Endothelial cell of umbilical vein (primary cell): ENCODE measurements at regions not wholly inside any gene's neighbourhood (a gene's known extent, or its start where the extent isn't known, plus 50 kb on each side); places are given as distances from the start of the nearest gene placed in this dataset.

ENCODE experiments used
- BruUV-seq: library from RNA; stranded (reverse); fragments of 400-500 nt; replicated peaks from 2 replicates; lab custom pipeline; 2021; lab: Mats Ljungman, UMichigan
- CTCF ChIA-PET: fragments of 300-600, 350-600 bp; sonication (Branson Sonifier 250); formaldehyde crosslinking; loops from one replicate; lab custom pipeline; 2021; ENCODE audit warnings: antibody characterized with exemption, inconsistent platforms; lab: Charles Lee
- POLR2A ChIA-PET: fragments of 300-600, 350-600 bp; sonication (Branson Sonifier 250); formaldehyde crosslinking; loops from one replicate; lab custom pipeline; 2021; ENCODE audit warnings: antibody characterized with exemption, inconsistent platforms; lab: Charles Lee
- DNase-seq: peaks from one replicate; pipeline ENCODE4 v3.0.0-alpha.2; 2011; ENCODE audit warnings: low read depth, low spot score
- FAIRE-seq: peaks from 2 replicates; lab custom pipeline; 2011; peaks lifted over from hg19 to GRCh38; lab: Jason Lieb, UNC
- H2AFZ ChIP-seq: 2 replicates; pipeline ENCODE4 v1.6.0; 2012; ENCODE audit warnings: low read depth, low read length, control low read depth, inconsistent platforms
- H3K27ac ChIP-seq: 2 replicates; pipeline ENCODE4 v1.5.1; 2011; ENCODE audit warnings: low read depth, mild to moderate bottlenecking, control low read depth, low read length, moderate library complexity; ENCODE audit not compliant: insufficient read depth
- H3K27me3 ChIP-seq, 2 experiments: 2 replicates each; pipeline versions ENCODE4 v1.6.0 to v1.6.1; 2011; ENCODE audit warnings: low read length in 2 of 2, mixed read lengths in 1 of 2; ENCODE audit not compliant: control insufficient read depth in 2 of 2, insufficient read depth in 2 of 2
- H3K36me3 ChIP-seq, 2 experiments: 2 replicates in 1 of 2; 3 replicates in 1 of 2; pipeline ENCODE4 v1.5.1; 2011; ENCODE audit warnings: low read length in 2 of 2, mild to moderate bottlenecking in 1 of 2, moderate library complexity in 1 of 2; ENCODE audit not compliant: control insufficient read depth in 2 of 2, insufficient read depth in 2 of 2; ENCODE audit errors: extremely low read depth in 1 of 2
- H3K4me1 ChIP-seq: 3 replicates; pipeline ENCODE4 v1.5.1; 2011; ENCODE audit warnings: mild to moderate bottlenecking, low read length; ENCODE audit not compliant: control insufficient read depth, insufficient read depth; ENCODE audit errors: extremely low read depth
- H3K4me2 ChIP-seq: 2 replicates; pipeline ENCODE4 v1.6.1; 2011; ENCODE audit warnings: low read length, control low read depth, mixed read lengths; ENCODE audit not compliant: insufficient read depth
- H3K4me3 ChIP-seq, 3 experiments: fragments of 200-600 bp in 1 of 3; sonication (generic), shearing (Covaris generic) in 1 of 3; replicated peaks in 1 of 3; 2 replicates each; pipeline ENCODE4 v1.5.1; 2011 to 2016; ENCODE audit warnings: control low read depth in 3 of 3, low read length in 3 of 3, mild to moderate bottlenecking in 2 of 3, inconsistent platforms in 1 of 3, low read depth in 1 of 3, moderate library complexity in 1 of 3; ENCODE audit not compliant: insufficient read depth in 1 of 3
- H3K79me2 ChIP-seq: 2 replicates; pipeline ENCODE4 v1.6.0; 2012; ENCODE audit warnings: low read length, inconsistent platforms; ENCODE audit not compliant: control insufficient read depth, insufficient read depth
- H3K9ac ChIP-seq: replicated peaks from 2 replicates; pipeline ENCODE3; 2011; ENCODE audit warnings: low read length, control low read depth; ENCODE audit not compliant: insufficient read depth; ENCODE audit errors: extremely low read depth
- H3K9me1 ChIP-seq: replicated peaks from 3 replicates; pipeline ENCODE4 v1.6.0; 2011; ENCODE audit warnings: mild to moderate bottlenecking, low read length; ENCODE audit not compliant: control insufficient read depth, insufficient read depth; ENCODE audit errors: extremely low read depth
- H3K9me3 ChIP-seq: replicated peaks from 2 replicates; pipeline ENCODE4 v1.5.1; 2012; ENCODE audit warnings: low read length, inconsistent platforms; ENCODE audit not compliant: control insufficient read depth, insufficient read depth
- H4K20me1 ChIP-seq: replicated peaks from 2 replicates; pipeline ENCODE3; 2011; ENCODE audit warnings: mild to moderate bottlenecking, low read length; ENCODE audit not compliant: control insufficient read depth, insufficient read depth; ENCODE audit errors: extremely low read depth
- CTCF ChIP-seq, 2 donors: IDR thresholded peaks; 1 replicate in 1 of 2; 2 replicates in 1 of 2; pipeline ENCODE4 v1.5.1; 2011; ENCODE audit warnings: low read length in 2 of 2, mild to moderate bottlenecking in 2 of 2, moderate library complexity in 2 of 2, control low read depth in 1 of 2, inconsistent platforms in 1 of 2, low read depth in 1 of 2; ENCODE audit not compliant: insufficient read depth in 1 of 2; ENCODE audit errors: extremely low read depth in 1 of 2
- EZH2 ChIP-seq: IDR thresholded peaks from 2 replicates; pipeline ENCODE4 v1.6.1; 2012; ENCODE audit warnings: borderline replicate concordance, low read depth, mild to moderate bottlenecking, moderate library complexity, low read length, inconsistent platforms; ENCODE audit not compliant: severe bottlenecking
- FOS ChIP-seq: IDR thresholded peaks from 2 replicates; pipeline ENCODE4 v1.6.1; 2011; ENCODE audit warnings: mild to moderate bottlenecking, low read length, moderate library complexity, borderline replicate concordance; ENCODE audit not compliant: insufficient read depth
- GATA2 ChIP-seq: IDR thresholded peaks from 2 replicates; pipeline ENCODE4 v1.7.0; 2011; ENCODE audit warnings: low read depth, mild to moderate bottlenecking, moderate library complexity, mixed read lengths, low read length; ENCODE audit not compliant: insufficient read length, insufficient read depth
- JUN ChIP-seq: IDR thresholded peaks from 2 replicates; pipeline ENCODE4 v1.6.1; 2011; ENCODE audit warnings: borderline replicate concordance, low read depth; ENCODE audit not compliant: insufficient read length, insufficient read depth
- MAX ChIP-seq: IDR thresholded peaks from 2 replicates; pipeline ENCODE4 v1.6.1; 2011; ENCODE audit not compliant: insufficient read depth, insufficient read length
- MYC ChIP-seq: IDR thresholded peaks from one replicate; pipeline ENCODE4 v1.6.1; 2011; ENCODE audit warnings: mild to moderate bottlenecking, low read depth, low read length
- POLR2A ChIP-seq: IDR thresholded peaks from 2 replicates; pipeline ENCODE4 v1.6.1; 2012; ENCODE audit warnings: low read depth, mild to moderate bottlenecking, control low read depth, low read length
- POLR2AphosphoS5 ChIP-seq: IDR thresholded peaks from 2 replicates; pipeline ENCODE4 v1.6.1; 2012; ENCODE audit warnings: low read depth, mild to moderate bottlenecking, control low read depth, low read length, moderate library complexity; ENCODE audit not compliant: insufficient read depth
- dilution Hi-C: fragments of 300-500 bp; cut with MboI; formaldehyde crosslinking; loops from one replicate; pipeline ENCODE4 v1.15.0; 2019; ENCODE audit warnings: low sequenced_read_pairs; ENCODE audit not compliant: extremely low pct_ligation_motif_present
- intact Hi-C: fragments of 100-400 bp; cut with micrococcal nuclease; formaldehyde crosslinking; loops from one replicate; pipeline ENCODE4 v1.10.0; 2022

GRCh38 chr4:130034876-130035275, 938.9 kb downstream of the C4orf33 start:
- Histone ChIP-seq H4K20me1 (no peaks in the 10 kb centered on the region), H3K4me2 (no peak overlapping the region), H3K9ac (no peak overlapping the region), H3K9me1 (no peaks in the 10 kb centered on the region), H3K36me3 (no peaks in the 10 kb centered on the region), H3K27ac (no peak overlapping the region), H2AFZ (no peak overlapping the region), H3K9me3 (no peaks in the 10 kb centered on the region), H3K27me3 (no peaks in the 10 kb centered on the region), H3K4me1 (no peaks in the 10 kb centered on the region), H3K79me2 (no peaks in the 10 kb centered on the region), H3K4me3 (no peak overlapping the region)
- DNase-seq, result no peak
- dilution Hi-C loops (no loop called here), intact Hi-C loops (no loop called here)
- TF ChIP-seq MAX (no peak), POLR2AphosphoS5 (no peak), MYC (no peak), JUN (no peak), EZH2 (no peak), POLR2A (no peak), GATA2 (no peak)
- FAIRE-seq, result no peak
- BruUV-seq, result no TSS peak
- POLR2A ChIA-PET, result no interaction called here
- CTCF ChIA-PET, result no interaction called here

GRCh38 chr4:130035391-130035790, 939.4 kb downstream of the C4orf33 start:
- no peaks in the 10 kb centered on the region for H4K20me1 ChIP-seq
- no peaks in the 10 kb centered on the region for H3K27me3 ChIP-seq
- TF ChIP-seq POLR2A, result no peak
- no peak for TF ChIP-seq MYC
- no peak for TF ChIP-seq FOS
- no peak for TF ChIP-seq POLR2AphosphoS5
- no peak for TF ChIP-seq MAX
- TF ChIP-seq CTCF (IDR thresholded peaks at IDR 0.05; ENCODE audit: extremely low read depth in 1 of 2, insufficient read depth in 1 of 2, low read depth in 1 of 2, low read length in 2 of 2), result no peak
- TF ChIP-seq JUN, result no peak
- no peak for TF ChIP-seq GATA2
- TF ChIP-seq EZH2, result no peak
- BruUV-seq, result no TSS peak
- no peaks in the 10 kb centered on the region for H3K9me1 ChIP-seq
- no peak overlapping the region for H3K4me3 ChIP-seq
- intact Hi-C loops (no loop called here), dilution Hi-C loops (no loop called here)
- FAIRE-seq (no peak), DNase-seq (no peak)
- no peak overlapping the region for H3K9ac ChIP-seq
- H3K9me3 ChIP-seq, result no peaks in the 10 kb centered on the region
- H2AFZ ChIP-seq, result no peak overlapping the region
- no peak overlapping the region for H3K27ac ChIP-seq
- ChIA-PET POLR2A (no interaction called here), CTCF (no interaction called here)
- no peaks in the 10 kb centered on the region for H3K36me3 ChIP-seq
- no peak overlapping the region for H3K4me2 ChIP-seq
- no peaks in the 10 kb centered on the region for H3K79me2 ChIP-seq
- no peaks in the 10 kb centered on the region for H3K4me1 ChIP-seq
